Thyroid gland (tissue), 4 donors: ENCODE measurements at regions not wholly inside any gene's neighbourhood (a gene's known extent, or its start where the extent isn't known, plus 50 kb on each side); places are given as distances from the start of the nearest gene placed in this dataset.

Source experiments
- DNase-seq, 2 donors: peaks; one replicate each; pipeline ENCODE4 v3.0.0-alpha.2; 2019
- H3K27ac ChIP-seq, 3 donors: fragments of 200-600 bp; sonication (generic); 1 replicate in 2 of 3; 2 replicates in 1 of 3; pipeline ENCODE4 v1.5.1; 2016 to 2019; ENCODE audit warnings: mild to moderate bottlenecking in 1 of 3, moderate library complexity in 1 of 3
- H3K27me3 ChIP-seq: fragments of 200-600 bp; sonication (generic); one replicate; pipeline ENCODE4 v1.5.1; 2019
- H3K36me3 ChIP-seq, 2 donors: fragments of 200-600 bp; sonication (generic); one replicate each; pipeline ENCODE4 v1.5.1; 2016 to 2019
- H3K4me1 ChIP-seq, 2 donors: fragments of 200-600 bp; sonication (generic); one replicate each; pipeline ENCODE4 v1.5.1; 2017 to 2019
- H3K4me3 ChIP-seq, 3 donors: fragments of 200-600 bp; sonication (generic); replicated peaks in 1 of 3; 1 replicate in 2 of 3; 2 replicates in 1 of 3; pipeline ENCODE4 v1.5.1; 2016; ENCODE audit warnings: mild to moderate bottlenecking in 1 of 3
- H3K9me3 ChIP-seq: fragments of 200-600 bp; sonication (generic); one replicate; pipeline ENCODE4 v1.5.1; 2017
- POLR2A ChIP-seq, 2 donors: fragments of 450-650 bp; IDR thresholded peaks; one replicate each; pipeline ENCODE4 v1.6.1; 2017; ENCODE audit warnings: antibody characterized with exemption in 2 of 2, mild to moderate bottlenecking in 2 of 2, moderate library complexity in 1 of 2
- WGBS, 2 donors: methylation state at CpG; one replicate each; pipeline ENCODE4 v1.1.5; 2017; 5-methylcytosine and 5-hydroxymethylcytosine counted together
- intact Hi-C: fragments of 100-400 bp; cut with DNase I; formaldehyde crosslinking; loops from one replicate; pipeline ENCODE4 v1.15.1; 2023
- TF ChIP-seq, protein P1 (sequence below), 6 experiments: fragments of 200-600 bp in 3 of 6; fragments of 450-650 bp in 3 of 6; sonication (generic) in 3 of 6; IDR thresholded peaks; one replicate each; pipeline ENCODE4 v1.5.1; 2016 to 2019; ENCODE audit warnings: antibody characterized with exemption in 6 of 6, mild to moderate bottlenecking in 2 of 6, inconsistent platforms in 1 of 6, moderate library complexity in 1 of 6

DNA sequence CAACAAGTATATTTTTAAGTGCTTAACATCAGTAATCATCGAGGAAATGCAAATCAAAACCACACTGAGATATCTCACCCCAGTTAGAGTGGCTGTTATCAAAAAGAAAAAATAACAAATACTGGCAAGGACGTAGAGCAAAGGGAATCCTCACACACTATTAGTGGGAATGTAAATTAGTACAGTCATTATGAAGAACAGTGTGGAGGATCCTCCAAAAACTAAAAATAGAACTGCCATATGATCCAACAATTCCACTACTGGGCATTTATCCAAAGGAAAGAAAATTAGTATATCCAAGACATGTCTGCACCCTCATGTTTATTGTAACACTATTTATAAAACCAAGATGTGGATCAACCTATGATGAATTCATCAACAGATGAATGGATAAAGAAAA is 149.0 kb upstream of the PWP1 start:
- DNase-seq, result no peak
- no peaks in the 10 kb centered on the region for H3K9me3 ChIP-seq
- no peaks in the 10 kb centered on the region for H3K36me3 ChIP-seq
- no peak overlapping the region for H3K4me3 ChIP-seq
- TF ChIP-seq, protein P1, sequence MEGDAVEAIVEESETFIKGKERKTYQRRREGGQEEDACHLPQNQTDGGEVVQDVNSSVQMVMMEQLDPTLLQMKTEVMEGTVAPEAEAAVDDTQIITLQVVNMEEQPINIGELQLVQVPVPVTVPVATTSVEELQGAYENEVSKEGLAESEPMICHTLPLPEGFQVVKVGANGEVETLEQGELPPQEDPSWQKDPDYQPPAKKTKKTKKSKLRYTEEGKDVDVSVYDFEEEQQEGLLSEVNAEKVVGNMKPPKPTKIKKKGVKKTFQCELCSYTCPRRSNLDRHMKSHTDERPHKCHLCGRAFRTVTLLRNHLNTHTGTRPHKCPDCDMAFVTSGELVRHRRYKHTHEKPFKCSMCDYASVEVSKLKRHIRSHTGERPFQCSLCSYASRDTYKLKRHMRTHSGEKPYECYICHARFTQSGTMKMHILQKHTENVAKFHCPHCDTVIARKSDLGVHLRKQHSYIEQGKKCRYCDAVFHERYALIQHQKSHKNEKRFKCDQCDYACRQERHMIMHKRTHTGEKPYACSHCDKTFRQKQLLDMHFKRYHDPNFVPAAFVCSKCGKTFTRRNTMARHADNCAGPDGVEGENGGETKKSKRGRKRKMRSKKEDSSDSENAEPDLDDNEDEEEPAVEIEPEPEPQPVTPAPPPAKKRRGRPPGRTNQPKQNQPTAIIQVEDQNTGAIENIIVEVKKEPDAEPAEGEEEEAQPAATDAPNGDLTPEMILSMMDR (IDR thresholded peaks at IDR 0.05), result no peak
- no peak for TF ChIP-seq POLR2A (IDR thresholded peaks at IDR 0.05)
- peaks cover 9 to 17% of the 10 kb centered on the region in 2 donors for H3K4me1 ChIP-seq
- no peak overlapping the region for H3K27ac ChIP-seq
- intact Hi-C loops, result no loop called here
- no peaks in the 10 kb centered on the region for H3K27me3 ChIP-seq
- WGBS, 2 donors, result 43 to 45% methylated on average over 2 of the region's 2 CpGs

DNA sequence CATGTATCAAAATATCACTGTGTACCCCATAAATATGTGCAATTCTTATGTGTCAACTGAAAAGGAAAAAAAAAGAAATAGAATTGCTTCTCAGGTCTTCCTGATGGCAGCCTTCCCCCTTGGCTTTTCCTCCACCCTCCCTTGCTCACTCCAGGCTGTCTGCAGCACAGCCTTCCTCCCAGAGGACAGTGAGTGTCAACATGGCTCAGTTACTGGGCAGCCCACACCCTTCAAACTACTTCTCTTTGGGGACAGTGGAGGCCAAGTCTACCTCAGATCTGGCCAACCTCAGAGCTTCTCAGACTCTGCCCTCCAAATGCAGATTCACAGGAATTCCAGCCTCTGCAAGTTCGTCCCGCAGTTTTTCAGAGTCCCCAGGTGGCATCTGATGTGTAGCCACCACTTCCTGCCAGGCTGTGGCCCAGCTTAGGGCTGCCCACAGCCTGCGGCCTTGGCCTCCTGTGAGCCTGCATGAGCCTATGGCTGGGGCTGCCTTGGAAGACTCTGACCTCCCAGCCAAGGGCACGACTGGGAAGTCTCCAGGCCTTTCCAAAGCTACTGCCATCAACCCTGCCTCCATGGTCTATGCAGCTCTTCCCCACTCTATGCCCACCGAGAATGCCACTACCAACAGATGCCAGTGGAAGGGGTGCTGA is 148.0 kb upstream of the PWP1 start:
- Histone ChIP-seq H3K9me3 (no peaks in the 10 kb centered on the region), H3K27ac (no peak overlapping the region), H3K4me1 (peaks cover 9 to 17% of the 10 kb centered on the region in 2 donors), H3K4me3 (no peak overlapping the region), H3K36me3 (no peaks in the 10 kb centered on the region), H3K27me3 (no peaks in the 10 kb centered on the region)
- DNase-seq, result no peak
- 75 to 83% methylated on average over 3 to 4 of the region's 5 CpGs for WGBS, 2 donors
- intact Hi-C loops, result no loop called here
- no peak for TF ChIP-seq POLR2A (IDR thresholded peaks at IDR 0.05)
- TF ChIP-seq, protein P1 (IDR thresholded peaks at IDR 0.05), result no peak

DNA sequence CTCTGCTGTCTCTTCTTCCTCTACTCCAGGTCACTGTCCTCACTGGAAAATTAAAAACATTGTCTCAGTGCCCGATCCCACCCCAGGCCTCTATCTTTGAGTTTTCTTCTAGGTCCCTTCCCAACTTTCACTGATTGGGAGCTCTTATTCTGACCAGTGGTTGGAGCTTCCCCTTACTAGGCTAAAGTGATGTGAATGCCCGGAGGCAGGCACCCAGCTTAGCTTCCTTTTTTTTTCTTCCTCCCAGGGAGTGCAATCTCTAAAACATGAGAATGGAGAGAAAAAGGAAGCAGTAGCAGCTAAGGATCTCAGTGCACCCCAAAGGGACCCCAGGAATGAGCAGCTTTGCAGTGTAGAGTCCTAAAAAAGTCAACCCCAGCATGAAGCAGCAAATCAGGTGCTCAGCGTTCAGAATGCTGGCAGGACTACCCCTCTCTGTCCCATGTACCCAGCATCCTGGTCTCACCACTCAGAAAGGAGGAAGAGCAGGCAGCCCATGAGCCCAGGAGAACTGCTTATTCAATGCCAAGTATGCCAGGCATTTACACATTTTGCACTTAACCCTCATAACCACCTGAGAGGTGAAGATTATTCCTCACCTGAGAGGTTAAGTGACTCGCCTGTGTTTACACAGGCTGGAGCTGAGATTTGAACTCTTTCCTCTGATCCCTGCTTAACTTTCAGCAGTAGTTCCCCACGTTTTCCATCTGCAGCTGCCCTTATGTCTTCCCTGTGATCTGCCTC is 146.2 kb upstream of the PWP1 start:
- peak in 1 of 2 donors; percentile 9 for DNase-seq
- TF ChIP-seq, protein P1 (IDR thresholded peaks at IDR 0.05), result no peak
- TF ChIP-seq POLR2A (IDR thresholded peaks at IDR 0.05), result no peak
- intact Hi-C loops, result no loop called here

DNA sequence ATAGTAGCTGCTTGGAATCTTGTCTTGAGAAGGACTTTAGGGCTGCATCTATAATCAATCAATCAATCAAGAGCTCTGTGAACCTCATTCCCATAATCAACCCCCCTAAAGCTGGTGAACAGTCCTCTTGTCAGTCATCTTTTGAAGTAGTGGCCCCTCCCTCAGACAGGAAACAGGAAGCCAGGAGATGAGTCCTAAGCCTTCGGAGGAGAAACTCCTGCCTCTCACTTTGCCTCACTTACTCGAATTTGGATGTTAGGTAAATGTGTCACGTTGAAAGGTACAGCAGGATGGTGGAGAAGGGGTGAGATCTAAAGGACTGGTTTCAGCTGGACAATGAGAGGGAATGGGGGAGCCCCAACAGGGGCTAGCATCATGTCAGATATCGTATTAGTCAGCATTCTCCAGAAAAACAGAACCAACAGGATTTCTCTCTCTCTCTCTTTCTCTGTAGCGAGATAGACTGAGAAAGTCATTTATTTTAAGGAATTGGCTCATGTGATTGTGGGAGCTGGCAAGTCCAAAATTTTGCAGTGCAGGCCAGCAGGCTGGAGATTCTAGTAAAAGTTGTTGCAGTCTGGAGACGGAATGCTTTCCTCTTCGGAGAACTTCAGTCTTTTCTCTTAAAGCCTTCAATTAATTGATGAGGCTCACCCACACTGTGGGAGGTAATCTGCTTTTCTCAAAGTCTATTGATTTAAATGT is 144.4 kb upstream of the PWP1 start:
- Histone ChIP-seq H3K36me3 (no peaks in the 10 kb centered on the region), H3K9me3 (no peaks in the 10 kb centered on the region), H3K4me3 (no peak overlapping the region), H3K4me1 (peaks cover 9 to 15% of the 10 kb centered on the region in 2 donors), H3K27ac (no peak overlapping the region), H3K27me3 (no peaks in the 10 kb centered on the region)
- intact Hi-C loops, result no loop called here
- DNase-seq, result no peak
- WGBS, 2 donors, result 77 to 85% methylated on average over 7 of the region's 7 CpGs
- TF ChIP-seq, protein P1 (IDR thresholded peaks at IDR 0.05), result no peak
- no peak for TF ChIP-seq POLR2A (IDR thresholded peaks at IDR 0.05)

More for the DNA sequence above, 146.2 kb upstream of the PWP1 start:
- Histone ChIP-seq H3K27ac (peak overlapping the region in 1 of 3 donors; percentile 7), H3K27me3 (no peaks in the 10 kb centered on the region), H3K4me3 (no peak overlapping the region), H3K36me3 (no peaks in the 10 kb centered on the region), H3K4me1 (peaks cover 9 to 17% of the 10 kb centered on the region in 2 donors), H3K9me3 (no peaks in the 10 kb centered on the region)
- 71 to 86% methylated on average over 5 of the region's 5 CpGs for WGBS, 2 donors
